Stimulated activated CD8-positive, alpha-beta memory T cell treated with anti-CD3 and anti-CD28 coated beads, Interleukin-7, amount 100 ng/mL, for 1 hour (primary cell): ENCODE measurements at regions not wholly inside any gene's neighbourhood (a gene's known extent, or its start where the extent isn't known, plus 50 kb on each side); places are given as distances from the start of the nearest gene placed in this dataset.
"Not testable (repeated sequence)": the region's sequence is repeated elsewhere in the genome, so short reads cannot be mapped to it uniquely, and the experiment has no call there.

Experiments
- DNase-seq, 2 donors: peaks; one replicate each; pipeline ENCODE4 v3.0.0-alpha.2; 2020; ENCODE audit warnings: low read depth in 2 of 2

DNA sequence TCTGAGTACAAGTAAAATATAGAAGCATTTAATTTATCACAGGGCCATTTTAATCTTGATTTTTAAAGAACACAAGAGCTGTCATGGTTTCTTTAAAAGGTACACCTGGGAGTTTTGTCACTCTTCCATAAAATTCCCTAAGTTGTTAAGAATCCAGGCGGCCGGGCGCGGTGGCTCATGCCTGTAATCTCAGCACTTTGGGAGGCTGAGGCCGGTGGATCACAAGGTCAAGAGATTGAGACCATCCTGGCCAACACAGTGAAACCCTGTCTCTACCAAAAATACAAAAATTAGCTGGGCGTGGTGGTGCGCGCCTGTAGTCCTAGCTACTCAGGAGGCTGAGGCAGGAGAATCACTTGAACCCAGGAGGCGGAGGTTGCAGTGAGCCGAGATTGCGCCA, 278.3 kb downstream of the PCDH17 start:
- not testable (repeated sequence) for DNase-seq

- DNase-seq: no peak
Measured at GRCh38 chr13:57918086-57918485, 286.5 kb downstream of the PCDH17 start.

DNA sequence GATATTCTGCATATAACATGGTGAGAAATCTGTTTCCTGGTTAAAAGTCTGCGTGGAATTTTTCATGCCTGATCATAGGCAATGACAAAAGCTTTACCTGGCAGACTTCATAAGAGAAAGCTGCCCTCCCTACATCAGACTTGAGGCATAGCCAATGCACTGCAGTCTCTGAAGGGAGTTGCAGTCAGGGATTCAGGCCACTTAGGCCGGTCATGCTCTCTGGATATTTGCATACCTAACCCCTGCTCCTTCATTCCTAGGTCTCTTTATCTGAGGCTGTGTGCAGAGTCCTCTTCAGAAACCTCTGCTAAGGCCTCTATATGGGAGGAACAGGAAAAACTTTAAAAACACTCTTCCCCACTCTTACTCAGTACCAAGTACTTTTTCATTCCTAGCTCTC, 287.4 kb downstream of the PCDH17 start:
- DNase-seq: no peak

DNA sequence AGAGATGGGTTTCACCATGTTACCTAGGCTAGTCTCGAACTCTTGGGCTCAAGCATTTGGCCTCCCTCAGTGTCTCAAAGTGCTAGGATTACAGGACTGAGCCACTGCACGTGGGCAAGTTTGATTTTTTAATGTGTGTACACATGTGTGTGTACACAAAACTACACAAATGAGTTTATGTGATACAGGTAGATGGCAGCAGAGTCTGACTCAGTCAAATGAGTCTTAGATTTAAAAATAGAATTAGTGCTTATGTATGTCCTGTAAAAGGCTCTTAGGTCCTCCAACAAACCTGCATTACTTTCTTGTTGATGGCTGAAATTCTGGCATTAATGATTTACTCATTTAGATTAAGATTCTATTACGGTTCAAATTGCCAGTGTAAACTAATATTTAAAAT, 293.7 kb downstream of the PCDH17 start:
- no peak for DNase-seq

DNA sequence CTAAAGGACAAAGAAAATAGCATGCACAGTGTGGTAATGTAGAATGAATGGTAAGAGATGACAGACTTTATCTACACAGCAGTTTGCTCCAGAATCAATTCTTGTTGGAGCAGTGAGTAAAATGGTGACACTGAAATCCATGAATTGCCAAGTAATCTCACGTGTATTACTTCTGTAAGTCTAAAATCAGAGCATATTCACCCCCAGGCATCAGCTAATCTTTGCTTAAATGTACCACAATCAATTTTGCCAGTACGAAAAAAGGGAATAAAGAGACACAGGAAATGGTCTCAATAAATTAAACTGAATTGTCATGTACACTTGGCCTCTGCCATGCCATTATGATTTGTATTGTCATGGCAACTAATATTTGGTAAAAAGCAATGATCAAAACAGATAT, 294.2 kb downstream of the PCDH17 start:
- DNase-seq: no peak

GRCh38 chr13:57932061-57932460, 300.5 kb downstream of the PCDH17 start:
- DNase-seq: no peak

DNA sequence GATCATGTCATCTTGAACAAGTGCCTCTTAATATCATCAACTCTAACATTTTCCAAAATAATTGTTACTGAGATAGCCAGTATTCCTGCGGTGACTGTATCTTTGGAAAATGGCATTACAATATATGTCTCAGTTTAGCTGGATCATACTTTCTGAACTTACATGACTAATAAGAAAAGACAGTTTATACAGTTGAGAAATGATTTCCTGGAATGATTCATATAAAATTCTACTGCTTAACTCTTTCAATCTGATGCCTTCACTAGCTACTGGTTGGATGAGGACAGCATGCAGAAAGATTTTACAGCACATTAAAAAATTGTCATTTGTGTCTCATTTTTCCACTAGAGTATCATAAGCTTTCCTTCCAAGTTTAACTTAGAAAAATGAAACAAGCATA, 302.1 kb downstream of the PCDH17 start:
- DNase-seq: no peak

DNA sequence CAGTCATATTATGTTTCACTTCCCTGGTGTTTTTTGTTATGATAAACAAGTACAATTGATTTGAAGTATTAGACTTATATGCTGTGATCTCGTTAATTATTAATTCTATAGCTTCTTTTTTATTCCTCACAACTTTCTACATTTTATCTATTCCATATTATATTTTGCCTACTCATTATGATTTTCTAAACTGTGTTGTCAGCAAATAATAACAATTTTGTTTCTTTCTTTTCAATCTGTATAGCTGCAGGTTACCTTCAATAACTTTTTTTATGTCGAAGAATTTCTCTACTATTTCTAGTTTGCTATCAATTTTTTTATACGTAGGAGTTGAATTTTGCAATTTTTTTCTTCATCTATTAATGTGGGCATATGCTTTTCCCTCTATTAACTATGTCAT, 304.4 kb downstream of the PCDH17 start:
- no peak for DNase-seq

DNA sequence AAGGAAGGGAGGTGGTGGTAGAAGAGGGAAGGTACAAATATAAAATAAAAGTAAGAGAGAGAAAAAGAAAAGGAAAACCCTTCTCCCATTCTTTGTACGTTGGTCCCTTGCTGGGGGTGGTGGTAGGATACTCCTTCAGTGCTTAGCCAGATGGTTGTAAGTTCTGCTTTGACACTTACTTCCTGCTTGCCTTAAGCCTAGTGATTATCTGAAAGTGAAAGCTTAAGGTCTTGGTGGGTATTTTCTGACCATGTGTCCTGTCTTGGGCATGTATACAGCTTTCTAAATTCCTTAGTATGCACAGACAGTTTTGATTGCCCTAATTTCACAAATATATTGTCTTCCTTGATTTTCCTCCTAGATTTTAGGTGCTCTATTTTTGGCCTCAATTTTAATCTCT, 314.8 kb downstream of the PCDH17 start:
- DNase-seq: no peak

DNA sequence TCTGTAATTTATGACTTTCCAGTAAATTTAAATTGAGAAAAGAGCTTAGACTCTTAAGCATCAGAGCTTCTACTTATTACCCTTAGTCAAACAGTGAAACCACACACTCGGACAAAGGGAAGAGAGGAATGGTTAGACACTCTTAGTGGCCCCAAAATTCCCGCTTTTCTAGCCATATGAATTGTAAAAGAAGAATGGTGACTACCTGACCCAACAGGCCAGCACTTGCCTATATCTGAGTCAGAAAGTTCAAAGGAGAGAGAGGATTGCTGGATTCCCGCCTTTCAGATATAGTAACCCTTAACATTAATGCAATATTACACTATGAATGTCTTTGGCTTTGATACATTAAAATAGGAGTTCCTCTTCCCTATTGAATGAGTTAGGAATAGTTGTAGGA, 317.3 kb downstream of the PCDH17 start:
- no peak for DNase-seq

- no peak for DNase-seq
Measured at GRCh38 chr13:57969951-57970350, 338.4 kb downstream of the PCDH17 start.

GRCh38 chr13:57970404-57970803, 338.9 kb downstream of the PCDH17 start:
- no peak for DNase-seq

GRCh38 chr13:57982782-57983181, 351.2 kb downstream of the PCDH17 start:
- DNase-seq: no peak

GRCh38 chr13:57988276-57988675, 356.7 kb downstream of the PCDH17 start:
- no peak for DNase-seq

- DNase-seq: no peak
Measured at GRCh38 chr13:57991041-57991440, 359.5 kb downstream of the PCDH17 start.

DNA sequence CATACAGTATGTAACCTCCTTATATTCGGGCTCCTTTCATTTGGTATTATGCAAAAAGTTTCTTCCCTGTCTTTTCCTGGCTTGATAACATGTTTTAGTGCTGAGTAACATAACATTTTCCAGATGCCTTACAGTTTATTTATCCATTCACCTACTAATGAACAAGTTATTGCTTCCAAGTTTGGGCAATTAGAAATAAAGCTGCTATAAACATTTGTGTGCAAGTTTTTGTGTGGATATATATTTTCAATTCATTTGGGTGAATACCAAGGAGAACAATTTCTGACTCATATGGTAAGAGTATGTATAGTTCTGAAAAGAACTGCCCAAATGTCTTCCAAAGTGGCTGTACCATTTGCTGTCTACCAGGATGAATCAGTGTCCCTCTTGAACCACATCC, 360.9 kb downstream of the PCDH17 start:
- DNase-seq: no peak

DNA sequence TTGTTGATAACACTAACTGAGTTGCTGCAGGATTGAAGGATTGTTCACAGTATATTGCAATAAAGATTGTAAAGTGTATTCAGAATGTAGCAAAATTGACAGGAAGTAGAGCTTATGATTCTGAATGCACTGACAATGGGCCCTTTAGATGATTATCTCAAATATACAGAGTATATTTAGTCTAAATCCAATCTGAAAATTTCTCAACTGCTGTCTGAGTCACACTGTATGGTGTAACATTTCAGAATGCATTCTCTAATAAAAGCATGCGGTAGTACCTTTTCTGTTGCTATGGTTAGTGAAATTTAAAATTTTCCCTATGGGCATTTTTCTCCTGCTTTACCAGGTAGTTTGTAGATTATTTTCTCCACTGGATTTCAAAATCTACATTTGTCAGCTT, 365.2 kb downstream of the PCDH17 start:
- DNase-seq: no peak

- DNase-seq: no peak
Measured at GRCh38 chr13:58004751-58005150, 373.2 kb downstream of the PCDH17 start.

GRCh38 chr13:58018020-58018419, 386.5 kb downstream of the PCDH17 start:
- no peak for DNase-seq

- DNase-seq: no peak
Measured at GRCh38 chr13:58018865-58019264, 387.3 kb downstream of the PCDH17 start.

- no peak for DNase-seq
Measured at GRCh38 chr13:58024103-58024502, 392.6 kb downstream of the PCDH17 start.

DNA sequence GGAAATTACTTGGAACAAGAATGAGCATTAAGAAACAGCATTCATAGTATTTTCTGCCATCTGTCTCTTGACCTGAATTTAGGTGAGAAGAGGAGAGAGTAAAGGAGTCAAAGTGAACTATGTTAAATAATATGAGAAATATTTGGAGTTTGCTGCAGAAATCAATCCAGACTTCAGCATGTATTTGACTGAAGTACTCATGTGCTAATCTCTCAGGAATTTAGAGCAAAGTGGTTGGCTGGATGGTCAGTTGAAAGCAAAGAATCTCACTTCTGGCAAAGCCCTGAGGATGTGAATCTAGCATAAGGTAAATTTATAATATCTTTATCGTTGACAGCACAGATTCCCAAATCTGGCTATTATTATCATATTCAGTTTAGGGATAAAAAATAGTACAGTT, 394.3 kb downstream of the PCDH17 start:
- DNase-seq: no peak

DNA sequence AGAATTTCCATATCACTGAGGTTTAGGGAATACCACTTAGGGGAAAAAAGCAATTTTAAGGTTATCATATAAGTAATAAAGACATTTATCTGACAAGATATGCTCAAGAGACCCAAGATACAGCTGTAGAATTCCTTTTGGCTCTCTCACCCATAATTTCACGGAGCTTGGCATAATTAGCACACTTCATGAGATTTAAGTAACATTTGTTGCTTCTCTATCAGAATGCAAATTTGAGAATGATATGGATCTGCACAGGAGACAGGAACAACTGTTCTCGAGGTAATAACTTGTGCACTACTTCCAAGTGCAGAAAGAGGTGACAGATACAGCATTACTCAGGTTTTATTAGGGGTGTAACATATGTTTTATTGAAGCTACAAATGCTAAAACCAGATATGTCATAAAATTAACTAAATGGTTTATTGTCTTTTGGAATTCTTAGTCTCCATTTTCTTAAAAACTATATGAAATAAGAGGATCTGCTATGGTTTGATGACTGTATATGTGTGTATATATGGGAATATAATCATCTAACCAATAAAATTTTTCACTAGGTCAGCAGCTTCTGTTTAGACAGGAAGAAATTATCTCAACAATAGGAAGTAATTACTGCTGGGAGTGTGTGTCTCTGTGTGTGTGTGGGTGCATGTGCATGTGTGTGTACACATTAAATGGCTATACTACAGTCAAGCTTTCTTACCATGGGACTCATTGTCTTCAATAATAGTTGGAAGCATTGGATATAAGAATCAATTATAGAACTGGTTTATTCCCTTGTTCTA, 401.3 kb downstream of the PCDH17 start:
- DNase-seq: no peak

- no peak for DNase-seq
Measured at GRCh38 chr13:58043971-58044370, 412.4 kb downstream of the PCDH17 start.
